ENCODE measurements at regions not wholly inside any gene's neighbourhood (a gene's known extent, or its start where the extent isn't known, plus 50 kb on each side); places are given as distances from the start of the nearest gene placed in this dataset.

DNA sequence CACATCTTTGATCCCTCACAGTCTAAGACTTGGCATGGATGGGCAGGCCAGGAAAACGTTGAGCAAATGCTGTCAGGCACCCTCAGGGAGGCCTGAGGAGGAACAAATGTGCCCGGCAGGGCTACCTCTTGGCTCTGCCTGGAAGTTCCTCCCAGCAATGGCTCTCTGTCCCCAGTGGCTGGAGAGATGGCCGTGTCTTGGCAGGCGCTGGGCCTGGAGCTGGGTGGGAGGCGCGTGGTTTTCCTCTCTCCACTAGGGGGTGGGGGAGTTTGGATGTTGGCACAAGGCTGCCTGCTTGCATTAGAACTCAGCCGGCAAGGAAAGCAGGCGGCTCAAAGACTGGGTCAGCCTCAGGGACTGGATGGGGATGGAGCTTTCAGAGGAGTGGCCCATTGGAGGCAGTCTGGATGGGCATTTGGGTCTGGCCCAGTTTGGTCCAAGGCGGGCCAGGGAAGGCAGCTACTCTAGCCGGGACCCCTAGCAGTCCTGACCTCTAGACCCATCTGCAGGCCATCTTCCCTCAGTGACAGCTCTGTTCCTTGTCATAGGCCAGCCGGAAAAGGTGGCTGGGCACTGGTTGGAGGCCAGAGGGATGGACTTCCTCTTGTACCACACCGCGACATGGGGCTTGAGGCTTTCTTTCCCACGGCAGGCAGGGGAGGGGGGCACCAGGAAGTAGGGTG lies 68.2 kb upstream of the STC2 start:
- no peaks in the 10 kb centered on the region for H3K9me3 ChIP-seq (ENCODE audit: insufficient read depth, low read length)

DNA sequence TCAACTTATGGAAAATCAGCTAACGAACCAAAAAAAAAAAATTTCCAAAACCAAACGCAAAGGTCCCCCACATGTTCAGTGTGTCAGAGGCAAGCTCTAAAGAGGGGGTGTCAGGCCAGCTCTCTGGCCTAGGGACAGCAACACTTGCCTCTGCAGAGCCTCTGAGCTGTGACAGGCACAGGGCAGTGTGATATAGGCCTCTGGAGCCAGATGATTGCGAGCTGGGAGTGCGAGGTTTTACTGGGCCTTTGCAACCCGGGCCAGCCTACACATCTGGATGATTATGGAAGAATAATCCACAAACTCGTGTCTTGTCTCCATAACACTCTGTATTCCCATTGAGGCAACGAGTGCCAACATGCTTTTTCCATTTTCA lies 67.7 kb upstream of the STC2 start:
- H2AFZ ChIP-seq (ENCODE audit: low read depth, low read length, severe bottlenecking), result no peak overlapping the region
- no peaks in the 10 kb centered on the region for H3K27me3 ChIP-seq (ENCODE audit: low read length)
- H3K27ac ChIP-seq (ENCODE audit: low read depth, low read length), result no peak overlapping the region

More for the DNA sequence above, 68.2 kb upstream of the STC2 start:
- TF ChIP-seq EZH2phosphoT487 (conservative IDR thresholded peaks at IDR 0.05; ENCODE audit: low read length), result no peak
- TF ChIP-seq, protein P1, sequence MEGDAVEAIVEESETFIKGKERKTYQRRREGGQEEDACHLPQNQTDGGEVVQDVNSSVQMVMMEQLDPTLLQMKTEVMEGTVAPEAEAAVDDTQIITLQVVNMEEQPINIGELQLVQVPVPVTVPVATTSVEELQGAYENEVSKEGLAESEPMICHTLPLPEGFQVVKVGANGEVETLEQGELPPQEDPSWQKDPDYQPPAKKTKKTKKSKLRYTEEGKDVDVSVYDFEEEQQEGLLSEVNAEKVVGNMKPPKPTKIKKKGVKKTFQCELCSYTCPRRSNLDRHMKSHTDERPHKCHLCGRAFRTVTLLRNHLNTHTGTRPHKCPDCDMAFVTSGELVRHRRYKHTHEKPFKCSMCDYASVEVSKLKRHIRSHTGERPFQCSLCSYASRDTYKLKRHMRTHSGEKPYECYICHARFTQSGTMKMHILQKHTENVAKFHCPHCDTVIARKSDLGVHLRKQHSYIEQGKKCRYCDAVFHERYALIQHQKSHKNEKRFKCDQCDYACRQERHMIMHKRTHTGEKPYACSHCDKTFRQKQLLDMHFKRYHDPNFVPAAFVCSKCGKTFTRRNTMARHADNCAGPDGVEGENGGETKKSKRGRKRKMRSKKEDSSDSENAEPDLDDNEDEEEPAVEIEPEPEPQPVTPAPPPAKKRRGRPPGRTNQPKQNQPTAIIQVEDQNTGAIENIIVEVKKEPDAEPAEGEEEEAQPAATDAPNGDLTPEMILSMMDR (IDR thresholded peaks at IDR 0.05; ENCODE audit: insufficient read depth, low read length, poor library complexity, severe bottlenecking), result no peak
- no peaks in the 10 kb centered on the region for H3K27me3 ChIP-seq (ENCODE audit: low read length)
- H3K9ac ChIP-seq (ENCODE audit: low read length), result no peak overlapping the region
- no peaks in the 10 kb centered on the region for H3K79me2 ChIP-seq (ENCODE audit: insufficient read depth, low read length)
- H3K36me3 ChIP-seq (ENCODE audit: low read length), result no peaks in the 10 kb centered on the region
- H4K20me1 ChIP-seq (ENCODE audit: low read depth, low read length), result no peaks in the 10 kb centered on the region
- no peaks in the 10 kb centered on the region for H3F3A ChIP-seq (ENCODE audit: insufficient read depth)
- no peak overlapping the region for H3K4me2 ChIP-seq (ENCODE audit: low read depth, low read length, poor library complexity, severe bottlenecking)
- no peak overlapping the region for H2AFZ ChIP-seq (ENCODE audit: low read depth, low read length, severe bottlenecking)
- H3K9me2 ChIP-seq (replicated peaks; ENCODE audit: insufficient read depth, low read length), result no peaks in the 10 kb centered on the region
- H3K27ac ChIP-seq (ENCODE audit: low read depth, low read length), result no peak overlapping the region
- no peak overlapping the region for H3K4me3 ChIP-seq (ENCODE audit: insufficient read depth, low read length, poor library complexity, severe bottlenecking)

DNA sequence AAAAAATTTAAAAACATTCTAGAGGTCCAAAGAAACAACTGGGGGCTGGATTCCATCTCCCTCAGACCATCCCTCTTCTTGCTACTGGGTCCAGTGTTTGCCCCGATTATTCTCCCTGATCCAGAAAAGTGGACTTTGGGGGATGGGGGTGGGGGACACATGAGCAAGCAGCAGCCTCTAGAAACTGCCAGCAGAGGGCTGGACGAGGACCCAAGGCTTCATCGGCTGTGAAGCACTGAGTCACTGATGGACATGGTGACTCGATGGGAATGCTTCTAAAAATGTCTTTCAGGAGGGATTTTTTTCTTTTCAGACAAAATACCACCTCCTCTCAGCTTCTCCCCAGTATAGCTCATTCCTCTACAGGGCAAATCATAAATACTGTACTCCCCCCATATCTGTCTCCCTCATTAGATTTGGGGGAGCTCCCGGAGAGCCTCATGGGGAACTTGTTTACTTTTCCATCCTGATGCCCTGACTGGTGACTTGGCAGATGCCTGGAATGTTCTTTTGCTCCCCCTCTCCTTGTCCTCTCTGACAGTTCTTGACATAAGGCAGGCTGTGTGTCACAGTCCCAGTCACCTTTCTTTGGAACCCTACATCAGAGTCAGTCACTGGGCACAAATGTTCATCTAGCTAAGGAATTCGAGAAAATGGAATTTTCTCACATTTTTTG lies 67.2 kb upstream of the STC2 start:
- TF ChIP-seq, protein P1 (IDR thresholded peaks at IDR 0.05; ENCODE audit: insufficient read depth, low read length, poor library complexity, severe bottlenecking), result no peak
- TF ChIP-seq EZH2phosphoT487 (conservative IDR thresholded peaks at IDR 0.05; ENCODE audit: low read length), result no peak
- Histone ChIP-seq H3K27ac (ENCODE audit: low read depth, low read length) (no peak overlapping the region), H3K36me3 (ENCODE audit: low read length) (no peaks in the 10 kb centered on the region), H3K9me2 (replicated peaks; ENCODE audit: insufficient read depth, low read length) (no peaks in the 10 kb centered on the region), H3F3A (ENCODE audit: insufficient read depth) (no peaks in the 10 kb centered on the region), H2AFZ (ENCODE audit: low read depth, low read length, severe bottlenecking) (no peak overlapping the region), H3K4me2 (ENCODE audit: low read depth, low read length, poor library complexity, severe bottlenecking) (no peak overlapping the region), H3K4me3 (ENCODE audit: insufficient read depth, low read length, poor library complexity, severe bottlenecking) (no peak overlapping the region), H3K79me2 (ENCODE audit: insufficient read depth, low read length) (no peaks in the 10 kb centered on the region), H4K20me1 (ENCODE audit: low read depth, low read length) (no peaks in the 10 kb centered on the region), H3K27me3 (ENCODE audit: low read length) (no peaks in the 10 kb centered on the region), H3K9me3 (ENCODE audit: insufficient read depth, low read length) (no peaks in the 10 kb centered on the region), H3K9ac (ENCODE audit: low read length) (no peak overlapping the region)

More for the DNA sequence above, 67.7 kb upstream of the STC2 start:
- Histone ChIP-seq H3K9ac (ENCODE audit: low read length) (no peak overlapping the region), H3K79me2 (ENCODE audit: insufficient read depth, low read length) (no peaks in the 10 kb centered on the region), H3F3A (ENCODE audit: insufficient read depth) (no peaks in the 10 kb centered on the region), H4K20me1 (ENCODE audit: low read depth, low read length) (no peaks in the 10 kb centered on the region), H3K4me3 (ENCODE audit: insufficient read depth, low read length, poor library complexity, severe bottlenecking) (no peak overlapping the region), H3K9me3 (ENCODE audit: insufficient read depth, low read length) (no peaks in the 10 kb centered on the region), H3K36me3 (ENCODE audit: low read length) (no peaks in the 10 kb centered on the region), H3K9me2 (replicated peaks; ENCODE audit: insufficient read depth, low read length) (no peaks in the 10 kb centered on the region), H3K4me2 (ENCODE audit: low read depth, low read length, poor library complexity, severe bottlenecking) (no peak overlapping the region)
- TF ChIP-seq, protein P1 (IDR thresholded peaks at IDR 0.05; ENCODE audit: insufficient read depth, low read length, poor library complexity, severe bottlenecking), result no peak
- TF ChIP-seq EZH2phosphoT487 (conservative IDR thresholded peaks at IDR 0.05; ENCODE audit: low read length), result no peak

All from SU-DHL-6 (cell line).